ENCODE measurements at regions not wholly inside any gene's neighbourhood (a gene's known extent, or its start where the extent isn't known, plus 50 kb on each side); places are given as distances from the start of the nearest gene placed in this dataset.

- TF ChIP-seq POLR2AphosphoS5 (IDR thresholded peaks at IDR 0.05) (peak; percentile 42), CTCF (IDR thresholded peaks at IDR 0.05) (peak; percentile 72 to 90 (median 88)), POLR2A (IDR thresholded peaks at IDR 0.05) (no peak)
These were observed 260.3 kb upstream of the ADAMTS16 start for GRCh38 chr5:4879693-4880303.

Measured in prostate gland (tissue), 2 donors.